ENCODE measurements at regions not wholly inside any gene's neighbourhood (a gene's known extent, or its start where the extent isn't known, plus 50 kb on each side); places are given as distances from the start of the nearest gene placed in this dataset.

DNA sequence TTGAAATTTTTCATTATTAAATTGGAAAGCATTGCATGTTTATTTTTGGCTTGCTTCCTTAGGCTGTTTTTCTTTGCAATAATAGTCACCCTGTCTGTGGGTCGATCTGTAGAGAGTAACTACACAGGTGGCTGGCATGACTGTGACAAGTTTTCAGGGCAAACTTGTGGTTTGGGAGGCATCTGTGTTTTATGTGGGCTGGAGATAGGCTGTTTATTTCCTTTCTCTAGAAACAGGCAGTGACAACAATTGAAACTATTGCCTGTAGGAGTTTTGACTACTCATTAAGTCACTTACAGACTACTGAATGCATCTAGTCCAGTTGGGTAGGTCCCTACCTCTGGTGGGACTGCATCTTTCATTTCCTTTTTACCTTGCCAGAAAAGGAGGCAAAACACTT lies 155.6 kb downstream of the DYRK2 start:
- TF ChIP-seq GATA2 (IDR thresholded peaks at IDR 0.05; ENCODE audit: low read depth, low read length) (no peak), GATA3 (IDR thresholded peaks at IDR 0.05; ENCODE audit: low read depth, low read length) (no peak)

Data from SH-SY5Y (cell line).